Trophoblast cell (in vitro differentiated cells and primary cell): ENCODE measurements at regions not wholly inside any gene's neighbourhood (a gene's known extent, or its start where the extent isn't known, plus 50 kb on each side); places are given as distances from the start of the nearest gene placed in this dataset.

Experiments
- DNase-seq, 2 donors: peaks; one replicate each; pipeline ENCODE4 v3.0.0-alpha.2; 2016
- H2AFZ ChIP-seq: 2 replicates; pipeline ENCODE4 v1.6.1; 2013; ENCODE audit warnings: low read length, moderate library complexity, mild to moderate bottlenecking; ENCODE audit not compliant: insufficient read depth, poor library complexity
- H2AK5ac ChIP-seq: 2 replicates; pipeline ENCODE4 v1.6.1; 2013; ENCODE audit warnings: mild to moderate bottlenecking, low read length
- H2BK120ac ChIP-seq: 2 replicates; pipeline ENCODE4 v1.6.1; 2013; ENCODE audit warnings: low read length, mild to moderate bottlenecking, moderate library complexity; ENCODE audit not compliant: insufficient read depth, poor library complexity
- H2BK12ac ChIP-seq: 2 replicates; pipeline ENCODE4 v1.6.1; 2013; ENCODE audit warnings: mild to moderate bottlenecking, low read length, moderate library complexity
- H2BK5ac ChIP-seq: 2 replicates; pipeline ENCODE4 v1.6.1; 2013; ENCODE audit warnings: low read length, low read depth, moderate library complexity, mild to moderate bottlenecking; ENCODE audit not compliant: poor library complexity
- H3K14ac ChIP-seq: 2 replicates; pipeline ENCODE4 v1.6.1; 2013; ENCODE audit warnings: mild to moderate bottlenecking, low read length
- H3K18ac ChIP-seq: 2 replicates; pipeline ENCODE4 v1.6.1; 2013; ENCODE audit warnings: mild to moderate bottlenecking, low read length
- H3K23ac ChIP-seq: 2 replicates; pipeline ENCODE4 v1.6.1; 2013; ENCODE audit warnings: low read length
- H3K27ac ChIP-seq: 2 replicates; pipeline ENCODE4 v1.5.1; 2013; ENCODE audit warnings: low read depth, mild to moderate bottlenecking, inconsistent platforms, low read length, moderate library complexity
- H3K27me3 ChIP-seq: 2 replicates; pipeline ENCODE4 v1.6.1; 2013; ENCODE audit warnings: inconsistent platforms, mild to moderate bottlenecking, low read length, moderate library complexity; ENCODE audit not compliant: insufficient read depth
- H3K36me3 ChIP-seq, 2 experiments: 1 replicate in 1 of 2; 2 replicates in 1 of 2; pipeline ENCODE4 v1.6.1; 2013; ENCODE audit warnings: low read length in 2 of 2, mild to moderate bottlenecking in 2 of 2, moderate library complexity in 1 of 2; ENCODE audit not compliant: insufficient read depth in 2 of 2, control insufficient read depth in 1 of 2
- H3K4ac ChIP-seq: 2 replicates; pipeline ENCODE4 v1.6.1; 2013; ENCODE audit warnings: low read depth, mild to moderate bottlenecking, low read length, moderate library complexity
- H3K4me1 ChIP-seq, 2 experiments: 1 replicate in 1 of 2; 2 replicates in 1 of 2; pipeline ENCODE4 v1.6.1; 2013; ENCODE audit warnings: low read length in 2 of 2, mild to moderate bottlenecking in 2 of 2, moderate library complexity in 1 of 2; ENCODE audit not compliant: insufficient read depth in 2 of 2, control insufficient read depth in 1 of 2
- H3K4me2 ChIP-seq: 2 replicates; pipeline ENCODE4 v1.6.1; 2013; ENCODE audit warnings: inconsistent platforms, mild to moderate bottlenecking, low read length, moderate library complexity
- H3K4me3 ChIP-seq: 2 replicates; pipeline ENCODE4 v1.5.1; 2013; ENCODE audit warnings: mild to moderate bottlenecking, low read depth, low read length, inconsistent platforms
- H3K79me1 ChIP-seq: one replicate; pipeline ENCODE4 v1.6.1; 2013; ENCODE audit warnings: low read length
- H3K79me2 ChIP-seq: 2 replicates; pipeline ENCODE4 v1.6.1; 2013; ENCODE audit warnings: low read length, mild to moderate bottlenecking; ENCODE audit not compliant: control insufficient read depth, insufficient read depth, poor library complexity
- H3K9ac ChIP-seq: 2 replicates; pipeline ENCODE4 v1.6.1; 2013; ENCODE audit warnings: mild to moderate bottlenecking, low read length
- H3K9me3 ChIP-seq: 2 replicates; pipeline ENCODE4 v1.6.1; 2013; ENCODE audit warnings: low read depth, mild to moderate bottlenecking, control low read depth, inconsistent platforms, low read length; ENCODE audit not compliant: insufficient read depth
- H4K12ac ChIP-seq: 2 replicates; pipeline ENCODE4 v1.6.1; 2013; ENCODE audit warnings: low read depth, mild to moderate bottlenecking, low read length, moderate library complexity
- H4K8ac ChIP-seq: 2 replicates; pipeline ENCODE4 v1.6.1; 2013; ENCODE audit warnings: low read depth, mild to moderate bottlenecking, low read length, moderate library complexity
- H4K91ac ChIP-seq: one replicate; pipeline ENCODE4 v1.6.1; 2013; ENCODE audit warnings: low read depth, mild to moderate bottlenecking, low read length, moderate library complexity
- WGBS: extraction: QIAGEN DNeasy Blood & Tissue Kit; methylation state at CpG from one replicate; pipeline ENCODE4 v1.1.7; 2013; ENCODE audit warnings: missing lambda C conversion rate; ENCODE audit not compliant: insufficient read length, insufficient coverage; ENCODE audit errors: extremely low coverage; 5-methylcytosine and 5-hydroxymethylcytosine counted together

- Histone ChIP-seq H2BK12ac (no peak overlapping the region), H2AK5ac (no peak overlapping the region), H4K91ac (no peak overlapping the region), H3K4me3 (no peak overlapping the region), H3K14ac (no peak overlapping the region), H3K27ac (no peak overlapping the region), H3K9me3 (no peaks in the 10 kb centered on the region), H3K79me2 (no peaks in the 10 kb centered on the region), H3K4ac (no peak overlapping the region), H4K12ac (no peak overlapping the region), H4K8ac (no peak overlapping the region), H3K18ac (no peak overlapping the region), H3K27me3 (no peaks in the 10 kb centered on the region), H2AFZ (no peak overlapping the region), H3K79me1 (no peaks in the 10 kb centered on the region), H3K4me2 (no peak overlapping the region), H2BK5ac (no peak overlapping the region), H3K36me3 (no peaks in the 10 kb centered on the region), H3K4me1 (no peaks in the 10 kb centered on the region), H3K9ac (no peak overlapping the region), H3K23ac (no peak overlapping the region), H2BK120ac (no peak overlapping the region)
- no CpG with 5 or more reads among the region's 4 CpGs for WGBS
- peak; percentile 48 to 84 for DNase-seq
Measured at GRCh38 chr12:88298761-88299242, 156.7 kb downstream of the TMTC3 start.

GRCh38 chr12:88299567-88300101, 157.5 kb downstream of the TMTC3 start:
- H3K79me1 ChIP-seq: no peaks in the 10 kb centered on the region
- no peak overlapping the region for H2BK12ac ChIP-seq
- H3K36me3 ChIP-seq: no peaks in the 10 kb centered on the region
- no peak overlapping the region for H2BK120ac ChIP-seq
- H3K9ac ChIP-seq: no peak overlapping the region
- H2AFZ ChIP-seq: no peak overlapping the region
- H3K23ac ChIP-seq: no peak overlapping the region
- H3K4me2 ChIP-seq: no peak overlapping the region
- H3K14ac ChIP-seq: no peak overlapping the region
- no peak overlapping the region for H3K4me3 ChIP-seq
- no peak overlapping the region for H3K4ac ChIP-seq
- H3K27ac ChIP-seq: no peak overlapping the region
- H4K8ac ChIP-seq: no peak overlapping the region
- H3K4me1 ChIP-seq: no peaks in the 10 kb centered on the region
- H4K12ac ChIP-seq: no peak overlapping the region
- H2AK5ac ChIP-seq: no peak overlapping the region
- no peaks in the 10 kb centered on the region for H3K9me3 ChIP-seq
- H3K79me2 ChIP-seq: no peaks in the 10 kb centered on the region
- peak; percentile 82 to 97 for DNase-seq
- H4K91ac ChIP-seq: no peak overlapping the region
- no peak overlapping the region for H2BK5ac ChIP-seq
- no CpG with 5 or more reads among the region's 4 CpGs for WGBS
- H3K18ac ChIP-seq: no peak overlapping the region
- no peaks in the 10 kb centered on the region for H3K27me3 ChIP-seq

GRCh38 chr12:88300931-88301330, 158.8 kb downstream of the TMTC3 start:
- Histone ChIP-seq H3K4me3 (no peak overlapping the region), H3K79me1 (no peaks in the 10 kb centered on the region), H3K4me2 (no peak overlapping the region), H4K8ac (no peak overlapping the region), H3K4ac (no peak overlapping the region), H2AK5ac (no peak overlapping the region), H3K79me2 (no peaks in the 10 kb centered on the region), H4K91ac (no peak overlapping the region), H3K23ac (no peak overlapping the region), H4K12ac (no peak overlapping the region), H2BK12ac (no peak overlapping the region), H3K27me3 (no peaks in the 10 kb centered on the region), H3K9ac (no peak overlapping the region), H3K27ac (no peak overlapping the region), H2BK5ac (no peak overlapping the region), H3K9me3 (no peaks in the 10 kb centered on the region), H3K14ac (no peak overlapping the region), H3K36me3 (no peaks in the 10 kb centered on the region), H3K4me1 (no peaks in the 10 kb centered on the region), H2BK120ac (no peak overlapping the region), H3K18ac (no peak overlapping the region), H2AFZ (no peak overlapping the region)
- no peak for DNase-seq

GRCh38 chr12:88303335-88303734, 161.2 kb downstream of the TMTC3 start:
- no peak for DNase-seq
- Histone ChIP-seq H3K79me2 (no peaks in the 10 kb centered on the region), H2BK12ac (no peak overlapping the region), H3K23ac (no peak overlapping the region), H3K9me3 (no peaks in the 10 kb centered on the region), H4K8ac (no peak overlapping the region), H3K14ac (no peak overlapping the region), H3K36me3 (no peaks in the 10 kb centered on the region), H3K4ac (no peak overlapping the region), H3K4me3 (no peak overlapping the region), H2AK5ac (no peak overlapping the region), H4K12ac (no peak overlapping the region), H3K18ac (no peak overlapping the region), H4K91ac (no peak overlapping the region), H3K27ac (no peak overlapping the region), H3K79me1 (no peaks in the 10 kb centered on the region), H2BK5ac (no peak overlapping the region), H3K9ac (no peak overlapping the region), H3K4me1 (no peaks in the 10 kb centered on the region), H2AFZ (no peak overlapping the region), H2BK120ac (no peak overlapping the region), H3K27me3 (no peaks in the 10 kb centered on the region), H3K4me2 (no peak overlapping the region)
- no CpG with 5 or more reads among the region's 1 CpG for WGBS
